Panc1 (cell line): ENCODE measurements at regions not wholly inside any gene's neighbourhood (a gene's known extent, or its start where the extent isn't known, plus 50 kb on each side); places are given as distances from the start of the nearest gene placed in this dataset.

Source experiments
- ATAC-seq: fragments of 200-7000 bp; cut with Tn5 transposase; 2 replicates; pipeline ENCODE4 v1.9.1; 2020; ENCODE audit warnings: mild to moderate bottlenecking, moderate library complexity
- BruUV-seq: library from RNA; stranded (reverse); fragments of 400-500 nt; replicated peaks from 2 replicates; lab custom pipeline; 2021; lab: Mats Ljungman, UMichigan
- CTCF ChIA-PET: fragments of 300-600 bp; sonication (Branson Sonifier 250); formaldehyde crosslinking; loops from one replicate; lab custom pipeline; 2022; ENCODE audit warnings: antibody characterized with exemption; lab: Charles Lee
- POLR2A ChIA-PET: fragments of 300-600 bp; sonication (Branson Sonifier 250); formaldehyde crosslinking; loops from one replicate; lab custom pipeline; 2022; ENCODE audit warnings: antibody characterized with exemption; lab: Charles Lee
- DNase-seq: peaks from one replicate; pipeline ENCODE4 v3.0.0-alpha.2; 2010; ENCODE audit warnings: low read depth, low spot score
- H3K27ac ChIP-seq: 2 replicates; pipeline ENCODE4 v1.5.1; 2011; ENCODE audit warnings: mild to moderate bottlenecking, low read length, inconsistent platforms
- H3K27me3 ChIP-seq: fragments of 200-500 bp; sonication (Bioruptor generic); 2 replicates; pipeline ENCODE4 v1.6.0; 2014; ENCODE audit warnings: low read length, inconsistent platforms; ENCODE audit not compliant: control insufficient read depth, insufficient read depth
- H3K36me3 ChIP-seq: fragments of 200-500 bp; sonication (Bioruptor generic); 2 replicates; pipeline ENCODE4 v1.5.1; 2014; ENCODE audit warnings: inconsistent platforms, mild to moderate bottlenecking, low read length, moderate library complexity; ENCODE audit not compliant: control insufficient read depth, insufficient read depth
- H3K4me1 ChIP-seq: 2 replicates; pipeline ENCODE4 v1.5.1; 2011; ENCODE audit warnings: inconsistent platforms, mild to moderate bottlenecking, low read length, moderate library complexity; ENCODE audit not compliant: control insufficient read depth, insufficient read depth
- H3K4me3 ChIP-seq, 2 experiments: 2 replicates each; pipeline ENCODE4 v1.5.1; 2011 to 2012; ENCODE audit warnings: low read depth in 2 of 2, low read length in 2 of 2, mild to moderate bottlenecking in 2 of 2, inconsistent platforms in 1 of 2, moderate library complexity in 1 of 2
- H3K9me3 ChIP-seq: fragments of 200-500 bp; sonication (Bioruptor generic); 2 replicates; pipeline ENCODE4 v1.5.1; 2014; ENCODE audit warnings: low read depth, mild to moderate bottlenecking, inconsistent platforms, low read length, moderate library complexity; ENCODE audit not compliant: control insufficient read depth, insufficient read depth
- POLR2AphosphoS5 ChIP-seq: IDR thresholded peaks from 2 replicates; pipeline ENCODE4 v1.6.1; 2012; ENCODE audit warnings: mild to moderate bottlenecking, low read depth, low read length, moderate library complexity
- SIN3A ChIP-seq: IDR thresholded peaks from 2 replicates; pipeline ENCODE4 v1.6.1; 2012; ENCODE audit warnings: low read depth, mild to moderate bottlenecking, low read length, moderate library complexity, borderline replicate concordance; ENCODE audit not compliant: insufficient read depth
- TCF7L2 ChIP-seq: IDR thresholded peaks from 2 replicates; pipeline ENCODE4 v1.6.1; 2011; ENCODE audit warnings: mild to moderate bottlenecking, low read depth, low read length, inconsistent platforms
- in situ Hi-C: cut with HindIII; loops from 2 replicates; pipeline ENCODE4 v1.10.0; 2016; ENCODE audit warnings: low sequenced_read_pairs, low pct_unique_long_range_greater_than_20kb
- intact Hi-C: fragments of 100-400 bp; cut with micrococcal nuclease; formaldehyde crosslinking; loops from one replicate; pipeline ENCODE4 v1.10.0; 2022; ENCODE audit not compliant: unreplicated experiment
- TF ChIP-seq, protein P1 (sequence below): fragments of 450-650 bp; IDR thresholded peaks from 2 replicates; pipeline ENCODE4 v1.5.1; 2017; ENCODE audit warnings: mild to moderate bottlenecking
- TF ChIP-seq, protein P2 (sequence below), 2 experiments: IDR thresholded peaks; 2 replicates each; pipeline ENCODE4 v1.6.1; 2011 to 2012; ENCODE audit warnings: low read depth in 2 of 2, control low read depth in 1 of 2, low read length in 1 of 2, mild to moderate bottlenecking in 1 of 2, moderate library complexity in 1 of 2; ENCODE audit not compliant: insufficient read depth in 1 of 2

- H3K4me3 ChIP-seq, result no peak overlapping the region
- ATAC-seq (no peak), DNase-seq (no peak)
- CTCF ChIA-PET, result no interaction called here
- no peaks in the 10 kb centered on the region; the same call in 1 of the 2 replicates for H3K27me3 ChIP-seq
- intact Hi-C loops (no loop called here), in situ Hi-C loops (no loop called here)
- H3K36me3 ChIP-seq, result no peaks in the 10 kb centered on the region
- H3K4me1 ChIP-seq, result no peaks in the 10 kb centered on the region
- BruUV-seq, result no TSS peak
- TF ChIP-seq, protein P1, sequence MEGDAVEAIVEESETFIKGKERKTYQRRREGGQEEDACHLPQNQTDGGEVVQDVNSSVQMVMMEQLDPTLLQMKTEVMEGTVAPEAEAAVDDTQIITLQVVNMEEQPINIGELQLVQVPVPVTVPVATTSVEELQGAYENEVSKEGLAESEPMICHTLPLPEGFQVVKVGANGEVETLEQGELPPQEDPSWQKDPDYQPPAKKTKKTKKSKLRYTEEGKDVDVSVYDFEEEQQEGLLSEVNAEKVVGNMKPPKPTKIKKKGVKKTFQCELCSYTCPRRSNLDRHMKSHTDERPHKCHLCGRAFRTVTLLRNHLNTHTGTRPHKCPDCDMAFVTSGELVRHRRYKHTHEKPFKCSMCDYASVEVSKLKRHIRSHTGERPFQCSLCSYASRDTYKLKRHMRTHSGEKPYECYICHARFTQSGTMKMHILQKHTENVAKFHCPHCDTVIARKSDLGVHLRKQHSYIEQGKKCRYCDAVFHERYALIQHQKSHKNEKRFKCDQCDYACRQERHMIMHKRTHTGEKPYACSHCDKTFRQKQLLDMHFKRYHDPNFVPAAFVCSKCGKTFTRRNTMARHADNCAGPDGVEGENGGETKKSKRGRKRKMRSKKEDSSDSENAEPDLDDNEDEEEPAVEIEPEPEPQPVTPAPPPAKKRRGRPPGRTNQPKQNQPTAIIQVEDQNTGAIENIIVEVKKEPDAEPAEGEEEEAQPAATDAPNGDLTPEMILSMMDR, result no peak
- no peak for TF ChIP-seq SIN3A
- TF ChIP-seq TCF7L2, result no peak
- no peak for TF ChIP-seq POLR2AphosphoS5
- TF ChIP-seq, protein P2, sequence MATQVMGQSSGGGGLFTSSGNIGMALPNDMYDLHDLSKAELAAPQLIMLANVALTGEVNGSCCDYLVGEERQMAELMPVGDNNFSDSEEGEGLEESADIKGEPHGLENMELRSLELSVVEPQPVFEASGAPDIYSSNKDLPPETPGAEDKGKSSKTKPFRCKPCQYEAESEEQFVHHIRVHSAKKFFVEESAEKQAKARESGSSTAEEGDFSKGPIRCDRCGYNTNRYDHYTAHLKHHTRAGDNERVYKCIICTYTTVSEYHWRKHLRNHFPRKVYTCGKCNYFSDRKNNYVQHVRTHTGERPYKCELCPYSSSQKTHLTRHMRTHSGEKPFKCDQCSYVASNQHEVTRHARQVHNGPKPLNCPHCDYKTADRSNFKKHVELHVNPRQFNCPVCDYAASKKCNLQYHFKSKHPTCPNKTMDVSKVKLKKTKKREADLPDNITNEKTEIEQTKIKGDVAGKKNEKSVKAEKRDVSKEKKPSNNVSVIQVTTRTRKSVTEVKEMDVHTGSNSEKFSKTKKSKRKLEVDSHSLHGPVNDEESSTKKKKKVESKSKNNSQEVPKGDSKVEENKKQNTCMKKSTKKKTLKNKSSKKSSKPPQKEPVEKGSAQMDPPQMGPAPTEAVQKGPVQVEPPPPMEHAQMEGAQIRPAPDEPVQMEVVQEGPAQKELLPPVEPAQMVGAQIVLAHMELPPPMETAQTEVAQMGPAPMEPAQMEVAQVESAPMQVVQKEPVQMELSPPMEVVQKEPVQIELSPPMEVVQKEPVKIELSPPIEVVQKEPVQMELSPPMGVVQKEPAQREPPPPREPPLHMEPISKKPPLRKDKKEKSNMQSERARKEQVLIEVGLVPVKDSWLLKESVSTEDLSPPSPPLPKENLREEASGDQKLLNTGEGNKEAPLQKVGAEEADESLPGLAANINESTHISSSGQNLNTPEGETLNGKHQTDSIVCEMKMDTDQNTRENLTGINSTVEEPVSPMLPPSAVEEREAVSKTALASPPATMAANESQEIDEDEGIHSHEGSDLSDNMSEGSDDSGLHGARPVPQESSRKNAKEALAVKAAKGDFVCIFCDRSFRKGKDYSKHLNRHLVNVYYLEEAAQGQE (IDR thresholded peaks at IDR 0.05; ENCODE audit: insufficient read depth in 1 of 2, low read depth in 2 of 2, low read length in 1 of 2), result no peak
- H3K27ac ChIP-seq, result no peak overlapping the region
- POLR2A ChIA-PET, result no interaction called here
- no peaks in the 10 kb centered on the region for H3K9me3 ChIP-seq
Measured at GRCh38 chr2:41943159-41943558, 104.7 kb upstream of the PKDCC start.

DNA sequence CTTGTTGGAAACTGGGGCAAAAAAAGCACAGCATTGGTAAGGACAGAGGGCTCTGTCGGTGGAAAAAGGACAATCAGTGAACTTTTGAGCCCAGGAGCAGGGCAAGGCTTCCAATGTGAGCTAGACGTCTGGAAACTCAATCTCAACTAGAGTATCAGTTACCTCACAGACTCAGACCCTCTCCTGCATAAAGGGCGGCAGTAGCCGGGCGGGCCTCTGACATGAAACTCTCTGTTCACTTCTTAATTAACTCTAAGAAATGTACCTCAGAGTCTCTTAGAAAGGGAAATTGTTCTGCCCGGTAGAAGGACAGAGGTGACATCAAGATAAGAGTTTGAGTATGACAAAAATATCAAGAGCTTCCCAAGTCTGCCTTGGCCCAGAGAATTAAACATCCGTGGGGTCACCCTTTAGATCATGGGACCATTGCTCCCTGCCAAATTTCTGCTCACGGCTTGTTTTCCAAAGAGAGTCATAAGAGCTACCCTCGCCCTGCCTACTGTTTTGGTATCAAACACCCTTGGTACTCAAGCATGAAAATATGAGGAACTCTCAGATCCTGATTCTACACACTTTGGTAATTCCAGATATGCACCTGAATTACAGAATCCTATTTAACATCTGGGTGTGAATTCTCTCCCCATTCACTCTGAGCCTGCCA, 103.5 kb upstream of the PKDCC start:
- intact Hi-C loops (no loop called here), in situ Hi-C loops (no loop called here)
- ATAC-seq, result no peak
- H3K4me1 ChIP-seq, result no peaks in the 10 kb centered on the region
- no peaks in the 10 kb centered on the region; the same call in 1 of the 2 replicates for H3K27me3 ChIP-seq
- no peak overlapping the region for H3K4me3 ChIP-seq
- H3K9me3 ChIP-seq, result no peaks in the 10 kb centered on the region
- CTCF ChIA-PET, result no interaction called here
- no peak overlapping the region for H3K27ac ChIP-seq
- BruUV-seq, result no TSS peak
- no peaks in the 10 kb centered on the region for H3K36me3 ChIP-seq
- POLR2A ChIA-PET, result no interaction called here
- DNase-seq, result no peak
- TF ChIP-seq, protein P2 (IDR thresholded peaks at IDR 0.05; ENCODE audit: insufficient read depth in 1 of 2, low read depth in 2 of 2, low read length in 1 of 2), result no peak
- TF ChIP-seq TCF7L2 (no peak), SIN3A (no peak), POLR2AphosphoS5 (no peak)
- TF ChIP-seq, protein P1, result no peak
